Panc1 (cell line): ENCODE measurements at regions not wholly inside any gene's neighbourhood (a gene's known extent, or its start where the extent isn't known, plus 50 kb on each side); places are given as distances from the start of the nearest gene placed in this dataset.

ENCODE experiments used
- ATAC-seq: fragments of 200-7000 bp; cut with Tn5 transposase; 2 replicates; pipeline ENCODE4 v1.9.1; 2020; ENCODE audit warnings: mild to moderate bottlenecking, moderate library complexity
- BruUV-seq: library from RNA; stranded (reverse); fragments of 400-500 nt; replicated peaks from 2 replicates; lab custom pipeline; 2021; lab: Mats Ljungman, UMichigan
- CTCF ChIA-PET: fragments of 300-600 bp; sonication (Branson Sonifier 250); formaldehyde crosslinking; loops from one replicate; lab custom pipeline; 2022; ENCODE audit warnings: antibody characterized with exemption; lab: Charles Lee
- POLR2A ChIA-PET: fragments of 300-600 bp; sonication (Branson Sonifier 250); formaldehyde crosslinking; loops from one replicate; lab custom pipeline; 2022; ENCODE audit warnings: antibody characterized with exemption; lab: Charles Lee
- DNase-seq: peaks from one replicate; pipeline ENCODE4 v3.0.0-alpha.2; 2010; ENCODE audit warnings: low read depth, low spot score
- H3K27ac ChIP-seq: 2 replicates; pipeline ENCODE4 v1.5.1; 2011; ENCODE audit warnings: mild to moderate bottlenecking, low read length, inconsistent platforms
- H3K27me3 ChIP-seq: fragments of 200-500 bp; sonication (Bioruptor generic); 2 replicates; pipeline ENCODE4 v1.6.0; 2014; ENCODE audit warnings: low read length, inconsistent platforms; ENCODE audit not compliant: control insufficient read depth, insufficient read depth
- H3K36me3 ChIP-seq: fragments of 200-500 bp; sonication (Bioruptor generic); 2 replicates; pipeline ENCODE4 v1.5.1; 2014; ENCODE audit warnings: inconsistent platforms, mild to moderate bottlenecking, low read length, moderate library complexity; ENCODE audit not compliant: control insufficient read depth, insufficient read depth
- H3K4me1 ChIP-seq: 2 replicates; pipeline ENCODE4 v1.5.1; 2011; ENCODE audit warnings: inconsistent platforms, mild to moderate bottlenecking, low read length, moderate library complexity; ENCODE audit not compliant: control insufficient read depth, insufficient read depth
- H3K4me3 ChIP-seq, 2 experiments: 2 replicates each; pipeline ENCODE4 v1.5.1; 2011 to 2012; ENCODE audit warnings: low read depth in 2 of 2, low read length in 2 of 2, mild to moderate bottlenecking in 2 of 2, inconsistent platforms in 1 of 2, moderate library complexity in 1 of 2
- H3K9me3 ChIP-seq: fragments of 200-500 bp; sonication (Bioruptor generic); 2 replicates; pipeline ENCODE4 v1.5.1; 2014; ENCODE audit warnings: low read depth, mild to moderate bottlenecking, inconsistent platforms, low read length, moderate library complexity; ENCODE audit not compliant: control insufficient read depth, insufficient read depth
- REST ChIP-seq, 2 experiments: IDR thresholded peaks; 2 replicates each; pipeline ENCODE4 v1.6.1; 2011 to 2012; ENCODE audit warnings: low read depth in 2 of 2, control low read depth in 1 of 2, low read length in 1 of 2, mild to moderate bottlenecking in 1 of 2, moderate library complexity in 1 of 2; ENCODE audit not compliant: insufficient read depth in 1 of 2
- SIN3A ChIP-seq: IDR thresholded peaks from 2 replicates; pipeline ENCODE4 v1.6.1; 2012; ENCODE audit warnings: low read depth, mild to moderate bottlenecking, low read length, moderate library complexity, borderline replicate concordance; ENCODE audit not compliant: insufficient read depth
- TCF7L2 ChIP-seq: IDR thresholded peaks from 2 replicates; pipeline ENCODE4 v1.6.1; 2011; ENCODE audit warnings: mild to moderate bottlenecking, low read depth, low read length, inconsistent platforms
- in situ Hi-C: cut with HindIII; loops from 2 replicates; pipeline ENCODE4 v1.10.0; 2016; ENCODE audit warnings: low sequenced_read_pairs, low pct_unique_long_range_greater_than_20kb
- intact Hi-C: fragments of 100-400 bp; cut with micrococcal nuclease; formaldehyde crosslinking; loops from one replicate; pipeline ENCODE4 v1.10.0; 2022; ENCODE audit not compliant: unreplicated experiment

GRCh38 chr2:211306929-211307328, 750.5 kb downstream of the CPS1 start:
- ChIA-PET CTCF (no interaction called here), POLR2A (no interaction called here)
- no TSS peak for BruUV-seq
- no peak overlapping the region for H3K27ac ChIP-seq
- ATAC-seq, result no peak
- H3K4me3 ChIP-seq, result no peak overlapping the region
- no peaks in the 10 kb centered on the region for H3K4me1 ChIP-seq
- H3K36me3 ChIP-seq, result no peaks in the 10 kb centered on the region
- TF ChIP-seq REST (IDR thresholded peaks at IDR 0.05; ENCODE audit: insufficient read depth in 1 of 2, low read depth in 2 of 2, low read length in 1 of 2), result no peak
- TF ChIP-seq SIN3A, result no peak
- no peak for TF ChIP-seq TCF7L2
- intact Hi-C loops (no loop called here), in situ Hi-C loops (no loop called here)
- no peaks in the 10 kb centered on the region for H3K9me3 ChIP-seq
- no peak for DNase-seq
- no peaks in the 10 kb centered on the region for H3K27me3 ChIP-seq
